ENCODE measurements at regions not wholly inside any gene's neighbourhood (a gene's known extent, or its start where the extent isn't known, plus 50 kb on each side); places are given as distances from the start of the nearest gene placed in this dataset.
A peak's percentile ranks its signal among the peaks of the same experiment; 100 is the strongest.

- Histone ChIP-seq H3K27ac (ENCODE audit: insufficient read length, low read depth, low read length) (no peak overlapping the region), H3K9ac (ENCODE audit: extremely low read depth, insufficient read length, low read length) (no peak overlapping the region), H4K20me1 (ENCODE audit: control insufficient read depth, insufficient read depth, insufficient read length) (peaks cover 3% of the 10 kb centered on the region), H3K56ac (ENCODE audit: insufficient read length, low read depth, low read length) (no peak overlapping the region), H2BK20ac (ENCODE audit: low read depth, low read length, poor library complexity, severe bottlenecking) (no peak overlapping the region), H4K91ac (ENCODE audit: insufficient read length, low read depth, low read length) (no peak overlapping the region), H3K4ac (ENCODE audit: low read depth, low read length) (no peak overlapping the region), H3K27me3 (ENCODE audit: insufficient read depth, low read length) (no peaks in the 10 kb centered on the region), H3K9me3 (ENCODE audit: control insufficient read depth, low read depth, low read length) (no peaks in the 10 kb centered on the region), H3K18ac (ENCODE audit: insufficient read length, low read depth, low read length) (no peak overlapping the region), H3K23me2 (ENCODE audit: insufficient read length, low read depth, low read length, poor library complexity, severe bottlenecking) (no peaks in the 10 kb centered on the region), H3K23ac (ENCODE audit: insufficient read length, low read depth, low read length) (no peak overlapping the region), H4K8ac (replicated peaks; ENCODE audit: insufficient read length, low read depth, low read length) (no peak overlapping the region), H2AFZ (ENCODE audit: low read length) (no peak overlapping the region), H3K79me2 (ENCODE audit: insufficient read depth, low read length) (no peaks in the 10 kb centered on the region), H2BK12ac (ENCODE audit: insufficient read length, low read depth, low read length) (no peak overlapping the region), H2BK120ac (ENCODE audit: low read depth, low read length, poor library complexity, severe bottlenecking) (no peak overlapping the region), H3K79me1 (ENCODE audit: insufficient read depth, low read depth, low read length, poor library complexity, severe bottlenecking) (no peaks in the 10 kb centered on the region), H3K14ac (ENCODE audit: insufficient read depth, low read length) (no peak overlapping the region), H2BK5ac (ENCODE audit: insufficient read length, low read length) (no peak overlapping the region), H3T11ph (ENCODE audit: low read length) (no peak overlapping the region), H2BK15ac (ENCODE audit: low read depth, low read length) (no peak overlapping the region), H2AK5ac (ENCODE audit: insufficient read length, low read length) (no peak overlapping the region), H4K5ac (ENCODE audit: insufficient read length, low read depth, low read length) (no peak overlapping the region), H3K4me2 (ENCODE audit: insufficient read depth, insufficient read length, low read length) (no peak overlapping the region), H3K4me1 (ENCODE audit: insufficient read depth, low read length) (peaks cover 4% of the 10 kb centered on the region; the same call in 1 of the 2 replicates)
- peaks cover 27% of the 10 kb centered on the region in 2 experiments for H3K4me1 Mint-ChIP-seq
- peaks cover 21% of the 10 kb centered on the region for H3K27me3 Mint-ChIP-seq (ENCODE audit: low read depth)
- TF ChIP-seq, protein P1, sequence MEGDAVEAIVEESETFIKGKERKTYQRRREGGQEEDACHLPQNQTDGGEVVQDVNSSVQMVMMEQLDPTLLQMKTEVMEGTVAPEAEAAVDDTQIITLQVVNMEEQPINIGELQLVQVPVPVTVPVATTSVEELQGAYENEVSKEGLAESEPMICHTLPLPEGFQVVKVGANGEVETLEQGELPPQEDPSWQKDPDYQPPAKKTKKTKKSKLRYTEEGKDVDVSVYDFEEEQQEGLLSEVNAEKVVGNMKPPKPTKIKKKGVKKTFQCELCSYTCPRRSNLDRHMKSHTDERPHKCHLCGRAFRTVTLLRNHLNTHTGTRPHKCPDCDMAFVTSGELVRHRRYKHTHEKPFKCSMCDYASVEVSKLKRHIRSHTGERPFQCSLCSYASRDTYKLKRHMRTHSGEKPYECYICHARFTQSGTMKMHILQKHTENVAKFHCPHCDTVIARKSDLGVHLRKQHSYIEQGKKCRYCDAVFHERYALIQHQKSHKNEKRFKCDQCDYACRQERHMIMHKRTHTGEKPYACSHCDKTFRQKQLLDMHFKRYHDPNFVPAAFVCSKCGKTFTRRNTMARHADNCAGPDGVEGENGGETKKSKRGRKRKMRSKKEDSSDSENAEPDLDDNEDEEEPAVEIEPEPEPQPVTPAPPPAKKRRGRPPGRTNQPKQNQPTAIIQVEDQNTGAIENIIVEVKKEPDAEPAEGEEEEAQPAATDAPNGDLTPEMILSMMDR (conservative IDR thresholded peaks at IDR 0.05): peak; percentile 26; the same call in 2 of the 3 replicates
- H3K36me3 Mint-ChIP-seq (ENCODE audit: insufficient read depth in 1 of 3, low read depth in 3 of 3): no peaks in the 10 kb centered on the region
- DNase-seq: peak; percentile 53
- no peak overlapping the region for H3K27ac Mint-ChIP-seq
- H3K9me3 Mint-ChIP-seq: no peaks in the 10 kb centered on the region; a peak in 2 of 5 replicates
- H3K4me3 Mint-ChIP-seq: no peak overlapping the region
- no CpG with 5 or more reads among the region's 4 CpGs for whole genome bisulfite sequencing (ENCODE audit: extremely low coverage, insufficient read length, low lambda C conversion rate)
These were observed 125.9 kb upstream of the HES1 start for GRCh38 chr3:194009892-194010533.

Measured in H9 (cell line).